MV-4-11 (cell line): ENCODE measurements at regions not wholly inside any gene's neighbourhood (a gene's known extent, or its start where the extent isn't known, plus 50 kb on each side); places are given as distances from the start of the nearest gene placed in this dataset.
"Not testable (repeated sequence)": the region's sequence is repeated elsewhere in the genome, so short reads cannot be mapped to it uniquely, and the experiment has no call there.

Experiments
- DNase-seq: peaks from one replicate; lab custom pipeline; 2025; lab: John Stamatoyannopoulos, UW

GRCh38 chr6:3920321-3920720, 71.1 kb downstream of the FAM50B start:
- no peak for DNase-seq

- DNase-seq: no peak
Observed at GRCh38 chr6:3921663-3922062, 72.5 kb downstream of the FAM50B start.

- not testable (repeated sequence) for DNase-seq
Observed at GRCh38 chr6:3922619-3923018, 73.4 kb downstream of the FAM50B start.

DNA sequence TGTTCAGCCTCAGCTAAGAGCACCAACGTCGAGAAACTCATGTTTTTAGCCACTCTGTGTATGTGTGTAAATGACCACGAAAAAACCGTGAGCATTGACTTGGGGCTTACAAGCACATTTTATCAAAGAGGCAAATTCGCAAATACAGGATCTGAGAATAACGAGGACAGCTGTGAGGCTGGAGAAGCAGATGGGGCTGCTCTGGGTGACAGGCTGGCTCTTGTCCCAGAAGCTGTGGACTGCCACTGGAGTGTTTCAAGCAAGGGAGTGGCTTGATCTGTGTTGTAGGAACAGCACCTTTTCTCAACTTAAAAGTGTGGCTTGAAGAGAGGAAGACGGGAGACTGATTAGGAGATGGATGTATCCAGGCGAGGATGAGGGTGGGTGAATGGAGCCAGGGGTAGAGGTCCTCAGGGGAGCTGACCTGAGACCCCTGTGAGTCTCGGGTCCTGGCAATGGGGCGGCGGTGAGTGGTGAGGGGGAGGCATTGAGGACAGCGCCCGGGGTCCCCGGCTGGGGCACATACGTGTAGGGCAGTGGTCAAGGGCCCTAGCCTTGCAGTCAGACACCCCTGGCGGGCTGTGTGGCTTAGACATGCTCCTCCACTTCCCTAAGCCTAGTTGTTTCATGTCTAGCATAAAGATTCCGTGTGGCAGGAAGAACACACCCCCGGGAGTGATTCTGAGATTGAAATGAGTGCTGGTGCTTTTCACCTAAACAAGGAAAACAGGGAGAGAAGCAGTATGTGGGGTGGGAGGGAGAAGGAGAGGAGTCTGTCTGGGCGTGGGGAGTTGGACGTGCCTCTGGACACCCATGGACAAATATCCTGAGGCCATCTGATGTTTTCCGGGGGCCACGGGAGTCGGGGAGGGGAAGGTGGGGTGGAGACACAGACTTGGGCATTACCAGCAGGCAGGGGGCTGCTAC, 76.3 kb downstream of the FAM50B start:
- DNase-seq: peak; percentile 5

- DNase-seq: no peak
Observed at GRCh38 chr6:3926150-3926482, 76.9 kb downstream of the FAM50B start.

DNA sequence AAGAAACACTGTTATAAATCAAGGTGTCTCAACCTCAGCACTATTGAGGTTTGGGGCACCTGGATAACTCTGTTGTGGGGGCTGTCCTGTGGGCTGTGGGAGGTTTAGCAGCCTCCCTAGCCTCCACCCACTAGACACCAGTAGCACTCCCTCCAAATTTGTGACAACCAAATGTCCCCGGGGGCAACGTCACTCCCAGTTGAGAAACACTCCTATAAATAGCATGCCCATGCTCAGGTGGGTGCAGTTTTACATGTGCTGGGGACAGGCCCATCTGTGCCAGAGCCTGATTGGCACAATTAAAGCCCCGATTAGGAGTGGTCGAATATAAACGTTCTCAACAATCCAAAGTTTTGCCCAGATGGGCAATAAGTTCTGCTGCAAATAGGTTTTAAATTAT, 78.9 kb downstream of the FAM50B start:
- DNase-seq: no peak

GRCh38 chr6:3929281-3929798, 80.2 kb downstream of the FAM50B start:
- no peak for DNase-seq

DNA sequence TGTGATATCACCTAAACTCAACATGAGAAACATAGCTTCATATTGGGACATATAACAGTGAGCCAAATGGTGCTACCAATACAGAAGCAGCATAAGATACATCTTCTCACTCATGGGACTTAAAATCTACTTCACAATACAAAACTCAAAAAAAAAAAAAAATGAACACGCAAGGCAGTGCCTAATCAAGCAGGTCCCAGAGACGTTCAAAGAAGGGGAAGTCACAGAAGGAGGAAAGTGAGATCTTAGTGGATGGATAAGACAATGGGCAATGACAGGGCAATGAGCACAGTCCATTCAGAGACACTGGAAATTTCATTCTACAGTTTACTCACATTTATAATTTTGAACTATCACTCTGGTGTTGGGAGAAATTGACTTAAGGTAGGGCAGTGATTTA, 88.3 kb downstream of the FAM50B start:
- DNase-seq: no peak

DNA sequence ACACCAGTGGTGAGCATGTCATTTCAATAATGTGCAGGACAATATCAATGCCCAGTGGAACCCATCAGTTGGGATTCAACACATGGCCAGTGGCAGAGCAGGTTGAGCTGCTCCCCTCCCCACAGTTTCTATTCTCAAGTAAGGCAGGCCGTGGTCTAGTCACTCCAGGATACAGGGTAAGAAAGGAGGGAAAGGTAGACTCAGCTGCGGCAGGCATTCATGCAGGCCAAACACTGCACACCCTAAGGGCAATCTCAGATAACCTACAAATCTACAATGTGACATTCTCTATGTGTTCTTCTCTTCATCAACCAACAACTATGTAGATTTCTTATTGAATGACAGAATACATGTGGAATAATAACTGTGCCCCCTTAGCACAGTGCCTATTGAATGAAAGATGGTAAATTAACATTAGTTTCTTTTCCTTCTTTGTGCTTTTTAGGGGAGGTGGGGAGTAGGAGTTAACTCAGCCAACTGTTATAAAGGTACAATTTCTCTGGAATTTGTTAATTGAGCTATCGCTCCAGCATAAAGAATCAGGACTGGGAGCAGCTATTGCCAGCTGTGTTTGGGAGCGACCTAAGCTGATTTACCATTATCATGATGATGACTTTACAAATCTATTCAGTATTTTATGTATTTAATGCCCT, 89.7 kb downstream of the FAM50B start:
- no peak for DNase-seq

- no peak for DNase-seq
Observed at GRCh38 chr6:3939368-3939958, 90.3 kb downstream of the FAM50B start.

- no peak for DNase-seq
Observed at GRCh38 chr6:3939964-3940363, 90.8 kb downstream of the FAM50B start.

GRCh38 chr6:3940703-3941102, 91.5 kb downstream of the FAM50B start:
- no peak for DNase-seq

DNA sequence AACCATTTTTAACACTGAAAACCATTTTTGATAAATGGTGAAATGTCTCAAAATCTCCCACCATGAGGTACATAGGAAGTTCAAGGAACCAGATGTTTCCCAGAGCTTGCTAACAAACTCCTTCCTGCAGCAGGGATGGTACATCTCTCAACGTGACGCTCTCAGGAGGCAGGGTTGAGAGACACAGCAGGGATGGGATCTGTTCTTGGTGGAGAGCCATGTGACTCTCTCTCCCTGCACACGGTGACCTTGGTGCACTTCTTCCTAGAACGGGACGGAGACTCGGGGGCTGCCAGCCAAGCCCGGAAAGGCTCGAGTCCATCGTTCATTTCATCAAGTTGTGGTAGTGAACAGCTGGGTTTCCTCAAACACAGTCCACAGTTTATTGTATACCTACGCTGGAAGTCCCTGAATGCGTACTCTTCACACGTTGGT, 94.2 kb downstream of the FAM50B start:
- DNase-seq: no peak

- DNase-seq: no peak
Observed at GRCh38 chr6:3944246-3944645, 95.1 kb downstream of the FAM50B start.

GRCh38 chr6:3946778-3947177, 97.6 kb downstream of the FAM50B start:
- DNase-seq: no peak

GRCh38 chr6:3948866-3949265, 99.7 kb downstream of the FAM50B start:
- no peak for DNase-seq

- DNase-seq: no peak
Observed at GRCh38 chr6:3949521-3949920, 100.3 kb downstream of the FAM50B start.

GRCh38 chr6:3956054-3956453, 106.9 kb downstream of the FAM50B start:
- no peak for DNase-seq

GRCh38 chr6:3957321-3957720, 108.1 kb downstream of the FAM50B start:
- DNase-seq: no peak

GRCh38 chr6:3958255-3958654, 109.1 kb downstream of the FAM50B start:
- DNase-seq: no peak

- DNase-seq: no peak
Observed at GRCh38 chr6:3959385-3959784, 110.2 kb downstream of the FAM50B start.

DNA sequence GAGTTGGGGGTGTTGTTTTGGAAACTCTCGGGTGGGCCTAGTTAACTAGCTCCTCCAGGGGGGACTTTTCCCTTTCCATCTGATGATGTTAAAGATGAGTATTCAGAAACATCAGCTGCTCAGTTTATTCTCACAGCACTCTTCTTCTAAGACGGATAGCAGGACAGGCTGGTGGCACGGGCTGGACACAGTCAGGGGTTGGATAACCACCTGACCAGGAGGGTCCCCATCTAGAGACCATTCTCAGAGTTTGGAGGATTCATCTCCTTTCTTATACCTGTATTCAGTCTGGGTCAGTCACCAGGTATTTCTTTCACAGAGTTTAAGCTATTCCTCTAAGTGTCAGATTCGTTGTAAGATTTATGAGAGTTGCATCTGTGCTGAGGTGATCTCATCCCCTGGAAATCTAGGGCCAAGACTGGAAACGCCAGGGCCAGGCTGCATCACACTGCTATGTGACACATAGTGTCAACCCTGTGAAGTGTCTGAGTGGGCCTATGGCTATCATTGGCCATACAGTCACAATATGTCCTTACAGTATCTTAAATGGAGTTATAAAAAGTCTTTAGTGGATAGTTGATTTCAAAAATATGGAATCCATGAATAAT, 111.7 kb downstream of the FAM50B start:
- DNase-seq: no peak
